Smooth muscle cell (in vitro differentiated cells): ENCODE measurements at regions not wholly inside any gene's neighbourhood (a gene's known extent, or its start where the extent isn't known, plus 50 kb on each side); places are given as distances from the start of the nearest gene placed in this dataset.

Source experiments
- DNase-seq: peaks from one replicate; lab custom pipeline; 2025; ENCODE audit not compliant: unreplicated experiment; lab: John Stamatoyannopoulos, UW
- H2AFZ ChIP-seq: fragments of 200-600 bp; sonication (generic); 2 replicates; pipeline ENCODE4 v1.6.0; 2016; ENCODE audit warnings: antibody characterized with exemption, low read depth, mild to moderate bottlenecking
- H3F3A ChIP-seq: fragments of 200-600 bp; sonication (generic); 2 replicates; pipeline ENCODE4 v1.6.0; 2017; ENCODE audit warnings: antibody characterized with exemption, low read depth
- H3K27ac ChIP-seq: fragments of 200-600 bp; sonication (generic); 2 replicates; pipeline ENCODE4 v1.5.1; 2016; ENCODE audit warnings: low read depth, mild to moderate bottlenecking
- H3K27me3 ChIP-seq: fragments of 200-600 bp; sonication (generic); 2 replicates; pipeline ENCODE4 v1.6.1; 2016; ENCODE audit warnings: low read depth, mild to moderate bottlenecking
- H3K36me3 ChIP-seq: fragments of 200-600 bp; sonication (generic); 2 replicates; pipeline ENCODE4 v1.5.1; 2016; ENCODE audit warnings: low read depth
- H3K4me1 ChIP-seq: fragments of 200-600 bp; sonication (generic); 2 replicates; pipeline ENCODE4 v1.5.1; 2016; ENCODE audit warnings: low read depth
- H3K4me2 ChIP-seq: fragments of 200-600 bp; sonication (generic); 2 replicates; pipeline ENCODE4 v1.6.0; 2016; ENCODE audit warnings: mild to moderate bottlenecking
- H3K4me3 ChIP-seq: fragments of 200-600 bp; sonication (generic); 2 replicates; pipeline ENCODE4 v1.5.1; 2016; ENCODE audit warnings: mild to moderate bottlenecking
- H3K79me2 ChIP-seq: fragments of 200-600 bp; sonication (generic); 2 replicates; pipeline ENCODE4 v1.6.0; 2016; ENCODE audit warnings: low read depth, mild to moderate bottlenecking
- H3K9ac ChIP-seq: fragments of 200-600 bp; sonication (generic); 2 replicates; pipeline ENCODE4 v1.6.0; 2016; ENCODE audit warnings: low read depth
- H3K9me3 ChIP-seq: fragments of 200-600 bp; sonication (generic); replicated peaks from 2 replicates; pipeline ENCODE4 v1.5.1; 2016; ENCODE audit warnings: low read depth
- H4K20me1 ChIP-seq: fragments of 200-600 bp; sonication (generic); 2 replicates; pipeline ENCODE4 v1.6.0; 2016; ENCODE audit warnings: low read depth
- WGBS: methylation state at CpG from one replicate; pipeline ENCODE4 v1.1.7; 2016; ENCODE audit warnings: low lambda C conversion rate; 5-methylcytosine and 5-hydroxymethylcytosine counted together
- TF ChIP-seq, protein P1 (sequence below): fragments of 200-600 bp; sonication (generic); IDR thresholded peaks from 2 replicates; pipeline ENCODE4 v1.5.1; 2017; ENCODE audit warnings: borderline replicate concordance, mild to moderate bottlenecking, antibody characterized with exemption; ENCODE audit not compliant: insufficient read depth, poor library complexity, severe bottlenecking

GRCh38 chr4:24423670-24424069 lies 160.7 kb downstream of the DHX15 start:
- Histone ChIP-seq H3K4me3 (no peak overlapping the region), H3K9me3 (no peaks in the 10 kb centered on the region), H3K4me1 (no peaks in the 10 kb centered on the region), H3K27me3 (peaks cover 5% of the 10 kb centered on the region), H2AFZ (no peak overlapping the region), H3K79me2 (no peaks in the 10 kb centered on the region), H3K4me2 (no peak overlapping the region), H4K20me1 (no peaks in the 10 kb centered on the region), H3K27ac (no peak overlapping the region), H3F3A (no peaks in the 10 kb centered on the region), H3K36me3 (no peaks in the 10 kb centered on the region), H3K9ac (no peak overlapping the region)
- WGBS: 95% methylated on average over 3 of the region's 3 CpGs
- TF ChIP-seq, protein P1, sequence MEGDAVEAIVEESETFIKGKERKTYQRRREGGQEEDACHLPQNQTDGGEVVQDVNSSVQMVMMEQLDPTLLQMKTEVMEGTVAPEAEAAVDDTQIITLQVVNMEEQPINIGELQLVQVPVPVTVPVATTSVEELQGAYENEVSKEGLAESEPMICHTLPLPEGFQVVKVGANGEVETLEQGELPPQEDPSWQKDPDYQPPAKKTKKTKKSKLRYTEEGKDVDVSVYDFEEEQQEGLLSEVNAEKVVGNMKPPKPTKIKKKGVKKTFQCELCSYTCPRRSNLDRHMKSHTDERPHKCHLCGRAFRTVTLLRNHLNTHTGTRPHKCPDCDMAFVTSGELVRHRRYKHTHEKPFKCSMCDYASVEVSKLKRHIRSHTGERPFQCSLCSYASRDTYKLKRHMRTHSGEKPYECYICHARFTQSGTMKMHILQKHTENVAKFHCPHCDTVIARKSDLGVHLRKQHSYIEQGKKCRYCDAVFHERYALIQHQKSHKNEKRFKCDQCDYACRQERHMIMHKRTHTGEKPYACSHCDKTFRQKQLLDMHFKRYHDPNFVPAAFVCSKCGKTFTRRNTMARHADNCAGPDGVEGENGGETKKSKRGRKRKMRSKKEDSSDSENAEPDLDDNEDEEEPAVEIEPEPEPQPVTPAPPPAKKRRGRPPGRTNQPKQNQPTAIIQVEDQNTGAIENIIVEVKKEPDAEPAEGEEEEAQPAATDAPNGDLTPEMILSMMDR: no peak
- no peak for DNase-seq

- H3K4me2 ChIP-seq: no peak overlapping the region
- no peak overlapping the region for H3K27ac ChIP-seq
- TF ChIP-seq, protein P1: no peak
- no peaks in the 10 kb centered on the region for H3F3A ChIP-seq
- H3K4me1 ChIP-seq: peaks cover 4% of the 10 kb centered on the region
- no peak overlapping the region for H2AFZ ChIP-seq
- no peaks in the 10 kb centered on the region for H3K9me3 ChIP-seq
- no peaks in the 10 kb centered on the region for H3K79me2 ChIP-seq
- H3K27me3 ChIP-seq: peaks cover 5% of the 10 kb centered on the region
- H3K36me3 ChIP-seq: no peaks in the 10 kb centered on the region
- H3K9ac ChIP-seq: no peak overlapping the region
- 93% methylated on average over 2 of the region's 2 CpGs for WGBS
- no peaks in the 10 kb centered on the region for H4K20me1 ChIP-seq
- H3K4me3 ChIP-seq: no peak overlapping the region
- no peak for DNase-seq
These were observed 161.7 kb downstream of the DHX15 start for GRCh38 chr4:24422644-24423043.

DNA sequence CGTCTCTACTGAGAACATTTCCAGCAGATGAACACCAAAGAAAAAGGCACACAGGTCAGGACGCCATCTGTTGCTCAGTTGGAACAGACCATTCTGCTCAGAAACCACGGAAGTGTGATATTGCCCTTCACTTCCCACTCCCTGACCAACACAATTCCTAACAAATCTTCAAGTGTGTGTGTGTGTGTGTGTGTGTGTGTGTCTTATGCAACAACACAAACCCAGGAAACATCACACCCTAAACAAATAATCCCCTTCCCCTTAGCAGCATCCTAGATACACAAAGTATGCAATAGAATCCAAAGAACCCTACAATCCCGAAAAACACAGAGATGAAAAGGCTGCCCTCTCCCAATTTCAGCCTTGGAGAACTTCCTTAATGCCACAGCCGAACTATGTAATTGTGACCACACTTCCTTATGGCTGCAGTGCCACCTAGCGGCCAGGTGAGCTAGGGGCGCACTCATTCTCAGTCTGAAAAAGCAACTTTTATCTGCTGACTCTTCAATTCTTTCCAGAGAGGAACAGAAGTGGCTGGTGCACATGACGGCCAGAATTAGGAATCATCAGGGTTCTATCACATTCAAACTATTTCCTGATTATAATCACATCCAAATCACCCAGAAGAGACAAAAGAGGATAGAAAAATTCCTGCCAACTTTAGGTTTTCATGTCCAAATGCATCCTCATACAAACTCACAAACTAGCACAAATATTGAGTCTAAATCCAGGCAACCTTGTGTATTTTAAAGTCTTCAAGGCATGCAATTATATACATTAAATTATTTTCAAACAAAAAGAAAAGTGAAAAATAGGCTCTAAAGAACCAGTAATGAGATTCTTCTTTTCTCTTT lies 164.9 kb downstream of the DHX15 start:
- Histone ChIP-seq H3K27me3 (no peaks in the 10 kb centered on the region), H3K27ac (no peak overlapping the region), H3K4me3 (no peak overlapping the region), H3K4me2 (peak overlapping the region; percentile 48), H4K20me1 (no peaks in the 10 kb centered on the region), H3K9ac (no peak overlapping the region), H3K79me2 (no peaks in the 10 kb centered on the region), H3K4me1 (peaks cover 4% of the 10 kb centered on the region), H3F3A (no peaks in the 10 kb centered on the region), H2AFZ (peak overlapping the region; percentile 7), H3K36me3 (no peaks in the 10 kb centered on the region), H3K9me3 (no peaks in the 10 kb centered on the region)
- 14% methylated on average over 8 of the region's 8 CpGs for WGBS
- TF ChIP-seq, protein P1: peak; percentile 98
- peak; percentile 11 for DNase-seq

DNA sequence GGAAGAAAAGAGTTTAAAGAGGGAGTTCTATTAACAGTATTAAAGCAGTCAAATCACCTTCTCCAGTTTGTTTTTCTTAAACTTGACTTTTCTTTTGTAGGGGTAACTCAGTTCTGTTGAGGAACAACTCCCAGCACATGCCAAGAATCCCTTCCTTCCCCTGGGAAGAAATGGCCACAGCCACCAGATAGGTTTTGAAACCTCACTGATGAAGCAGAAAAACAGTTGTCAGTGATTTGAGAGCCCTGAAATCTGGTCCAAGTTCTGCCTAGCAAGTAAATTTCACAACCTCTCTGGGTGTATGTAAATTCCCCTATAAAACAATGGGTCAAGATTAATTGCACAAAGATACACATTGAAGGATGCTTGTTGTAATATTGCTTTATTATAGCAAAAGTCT lies 167.1 kb downstream of the DHX15 start:
- Histone ChIP-seq H3K27ac (no peak overlapping the region), H3K27me3 (no peaks in the 10 kb centered on the region), H3K79me2 (no peaks in the 10 kb centered on the region), H3F3A (no peaks in the 10 kb centered on the region), H2AFZ (no peak overlapping the region), H4K20me1 (no peaks in the 10 kb centered on the region), H3K9me3 (no peaks in the 10 kb centered on the region), H3K9ac (no peak overlapping the region), H3K4me1 (peaks cover 9% of the 10 kb centered on the region), H3K36me3 (no peaks in the 10 kb centered on the region), H3K4me3 (no peak overlapping the region), H3K4me2 (no peak overlapping the region)
- DNase-seq: no peak
- TF ChIP-seq, protein P1: no peak
